ENCODE measurements at regions not wholly inside any gene's neighbourhood (a gene's known extent, or its start where the extent isn't known, plus 50 kb on each side); places are given as distances from the start of the nearest gene placed in this dataset.

DNA sequence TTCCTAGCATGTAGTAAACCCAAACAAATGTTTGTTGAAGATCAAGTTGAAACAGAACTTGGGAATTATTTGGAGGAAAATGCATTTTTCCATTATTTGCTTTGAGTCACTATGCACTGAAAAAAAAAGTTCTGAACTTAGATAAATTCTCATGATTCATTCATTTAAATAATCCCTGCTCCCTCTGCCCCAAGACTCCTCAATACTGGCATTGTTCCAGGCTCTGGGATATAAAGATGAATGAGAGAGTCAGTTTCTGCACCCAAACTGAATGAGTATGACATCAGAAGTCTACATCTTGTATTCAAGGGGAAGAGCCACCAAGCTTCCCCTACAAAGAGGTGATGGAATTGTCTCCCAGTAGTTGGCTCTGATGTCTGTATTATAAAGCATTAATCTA lies 123.9 kb downstream of the SEC61B start:
- BruUV-seq (replicated peaks) = no TSS peak
- no peak overlapping the region for H3K9ac ChIP-seq (ENCODE audit: insufficient read depth, low read depth, low read length)
- ATAC-seq (no peak), FAIRE-seq (no peak), DNase-seq (ENCODE audit: low spot score) (no peak)
- H3K4me2 ChIP-seq (ENCODE audit: low read depth, low read length) = no peak overlapping the region
- H3K27ac ChIP-seq (ENCODE audit: extremely low read length, insufficient read depth, low read length) = no peak overlapping the region
- CTCF ChIA-PET (ENCODE audit: low intra/inter-chr PET ratio, low total read pairs) = no interaction called here
- no peaks in the 10 kb centered on the region for H3K9me3 ChIP-seq (ENCODE audit: low read length)
- H3K4me3 ChIP-seq (replicated peaks in 1 of 3; ENCODE audit: insufficient read depth in 1 of 3, low read depth in 2 of 3, low read length in 3 of 3) = no peak overlapping the region
- H3K36me3 ChIP-seq (replicated peaks in 1 of 2; ENCODE audit: control insufficient read depth in 1 of 2, insufficient read depth in 2 of 2, low read length in 2 of 2) = no peaks in the 10 kb centered on the region
- POLR2A ChIA-PET = no interaction called here
- H3K27me3 ChIP-seq (ENCODE audit: control insufficient read depth in 1 of 2, insufficient read depth in 2 of 2, low read length in 2 of 2) = peaks cover 0 to 3% of the 10 kb centered on the region in 2 experiments; a peak in 2 of 5 replicates
- no peaks in the 10 kb centered on the region for H3K79me2 ChIP-seq (ENCODE audit: insufficient read depth, low read length)
- TF ChIP-seq XBP1 (CRISPR knock-in tag; IDR thresholded peaks at IDR 0.05) = no peak
- TF ChIP-seq KLF15 (CRISPR knock-in tag; IDR thresholded peaks at IDR 0.05; ENCODE audit: borderline replicate concordance) = no peak
- no peak for TF ChIP-seq TBX2 (CRISPR knock-in tag; IDR thresholded peaks at IDR 0.05; ENCODE audit: borderline replicate concordance)
- TF ChIP-seq MED8 (CRISPR knock-in tag; IDR thresholded peaks at IDR 0.05; ENCODE audit: insufficient replicate concordance) = no peak
- no peak for TF ChIP-seq PITX1 (CRISPR knock-in tag; IDR thresholded peaks at IDR 0.05)
- no peak for TF ChIP-seq ZNF296 (CRISPR knock-in tag; conservative IDR thresholded peaks at IDR 0.05)
- no peak for TF ChIP-seq ZBTB39 (CRISPR knock-in tag; IDR thresholded peaks at IDR 0.05)
- no peak for TF ChIP-seq SP1 (IDR thresholded peaks at IDR 0.05)
- TF ChIP-seq SP1 (CRISPR knock-in tag; IDR thresholded peaks at IDR 0.05) = no peak
- TF ChIP-seq, protein P1, sequence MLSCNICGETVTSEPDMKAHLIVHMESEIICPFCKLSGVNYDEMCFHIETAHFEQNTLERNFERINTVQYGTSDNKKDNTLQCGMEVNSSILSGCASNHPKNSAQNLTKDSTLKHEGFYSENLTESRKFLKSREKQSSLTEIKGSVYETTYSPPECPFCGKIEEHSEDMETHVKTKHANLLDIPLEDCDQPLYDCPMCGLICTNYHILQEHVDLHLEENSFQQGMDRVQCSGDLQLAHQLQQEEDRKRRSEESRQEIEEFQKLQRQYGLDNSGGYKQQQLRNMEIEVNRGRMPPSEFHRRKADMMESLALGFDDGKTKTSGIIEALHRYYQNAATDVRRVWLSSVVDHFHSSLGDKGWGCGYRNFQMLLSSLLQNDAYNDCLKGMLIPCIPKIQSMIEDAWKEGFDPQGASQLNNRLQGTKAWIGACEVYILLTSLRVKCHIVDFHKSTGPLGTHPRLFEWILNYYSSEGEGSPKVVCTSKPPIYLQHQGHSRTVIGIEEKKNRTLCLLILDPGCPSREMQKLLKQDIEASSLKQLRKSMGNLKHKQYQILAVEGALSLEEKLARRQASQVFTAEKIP (CRISPR knock-in tag; IDR thresholded peaks at IDR 0.05; ENCODE audit: borderline replicate concordance) = no peak
- TF ChIP-seq, protein P2, sequence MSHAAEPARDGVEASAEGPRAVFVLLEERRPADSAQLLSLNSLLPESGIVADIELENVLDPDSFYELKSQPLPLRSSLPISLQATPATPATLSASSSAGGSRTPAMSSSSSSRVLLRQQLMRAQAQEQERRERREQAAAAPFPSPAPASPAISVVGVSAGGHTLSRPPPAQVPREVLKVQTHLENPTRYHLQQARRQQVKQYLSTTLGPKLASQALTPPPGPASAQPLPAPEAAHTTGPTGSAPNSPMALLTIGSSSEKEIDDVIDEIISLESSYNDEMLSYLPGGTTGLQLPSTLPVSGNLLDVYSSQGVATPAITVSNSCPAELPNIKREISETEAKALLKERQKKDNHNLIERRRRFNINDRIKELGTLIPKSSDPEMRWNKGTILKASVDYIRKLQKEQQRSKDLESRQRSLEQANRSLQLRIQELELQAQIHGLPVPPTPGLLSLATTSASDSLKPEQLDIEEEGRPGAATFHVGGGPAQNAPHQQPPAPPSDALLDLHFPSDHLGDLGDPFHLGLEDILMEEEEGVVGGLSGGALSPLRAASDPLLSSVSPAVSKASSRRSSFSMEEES (CRISPR knock-in tag; IDR thresholded peaks at IDR 0.05) = no peak
- TF ChIP-seq CHD2 (IDR thresholded peaks at IDR 0.05; ENCODE audit: low read depth, low read length) = no peak
- TF ChIP-seq HMG20A (CRISPR knock-in tag; IDR thresholded peaks at IDR 0.05; ENCODE audit: borderline replicate concordance) = no peak
- in situ Hi-C loops (cut with HindIII; ENCODE audit: extremely low pct_ligation_motif_present, low pct_unique_long_range_greater_than_20kb) = no loop called here
- H3K4me1 ChIP-seq (ENCODE audit: insufficient read depth, low read length) = no peaks in the 10 kb centered on the region
- H2AFZ ChIP-seq (ENCODE audit: low read length) = no peak overlapping the region
- H4K20me1 ChIP-seq (ENCODE audit: insufficient read depth, low read length) = no peaks in the 10 kb centered on the region
- intact Hi-C loops (cut with micrococcal nuclease; ENCODE audit: unreplicated experiment) = no loop called here
